ENCODE measurements at regions not wholly inside any gene's neighbourhood (a gene's known extent, or its start where the extent isn't known, plus 50 kb on each side); places are given as distances from the start of the nearest gene placed in this dataset.
A peak's percentile ranks its signal among the peaks of the same experiment; 100 is the strongest.

GRCh38 chr12:30320561-30320960 lies 375.1 kb downstream of the IPO8 start:
- POLR2A ChIA-PET (ENCODE audit: unreplicated experiment), result no interaction called here

More at GRCh38 chr12:30320561-30320960, 375.1 kb downstream of the IPO8 start:
- peaks cover 2% of the 10 kb centered on the region; the same call in 1 of the 2 replicates for H3K9me3 ChIP-seq (ENCODE audit: control insufficient read depth, insufficient read depth, low read length)
- no peak overlapping the region for H3K9ac ChIP-seq (ENCODE audit: low read depth, low read length)
- intact Hi-C loops (cut with micrococcal nuclease), result no loop called here
- ATAC-seq (ENCODE audit: low read depth) (no peak), DNase-seq (no peak)
- H3K27ac ChIP-seq (ENCODE audit: insufficient read depth, low read length), result no peak overlapping the region
- H2BK20ac ChIP-seq (ENCODE audit: low read depth, low read length), result no peak overlapping the region
- no peak overlapping the region for H4K91ac ChIP-seq (ENCODE audit: insufficient read depth, low read depth, low read length)
- 89% methylated on average over 3 of the region's 13 CpGs; no CpG with 5 or more reads in 1 of the 2 experiments for WGBS, 2 experiments (ENCODE audit: extremely low coverage in 2 of 2, insufficient read length in 1 of 2)
- H4K20me1 ChIP-seq (ENCODE audit: insufficient read depth, low read length), result no peaks in the 10 kb centered on the region
- no peak overlapping the region for H4K8ac ChIP-seq (ENCODE audit: low read depth in 2 of 2, low read length in 2 of 2)
- CTCF ChIA-PET, result no interaction called here
- TF ChIP-seq CEBPB (IDR thresholded peaks at IDR 0.05; ENCODE audit: low read depth, low read length), result no peak
- H2BK120ac ChIP-seq (ENCODE audit: low read depth, low read length), result no peak overlapping the region
- no peak overlapping the region for H3K56ac ChIP-seq (ENCODE audit: extremely low read depth, insufficient read depth, low read length)
- H3K18ac ChIP-seq (ENCODE audit: low read depth, low read length), result no peak overlapping the region
- no TSS peak for BruUV-seq (replicated peaks)
- no peak overlapping the region for H2AFZ ChIP-seq (replicated peaks; ENCODE audit: low read length, poor library complexity)
- H3K36me3 ChIP-seq (ENCODE audit: control insufficient read depth, insufficient read depth, low read length), result no peaks in the 10 kb centered on the region
- H2AK9ac ChIP-seq (replicated peaks; ENCODE audit: low read depth, low read length, poor library complexity), result peak overlapping the region; percentile 37
- no peak overlapping the region for H2AK5ac ChIP-seq (ENCODE audit: low read depth, low read length)
- H2BK15ac ChIP-seq (ENCODE audit: low read depth, low read length), result no peak overlapping the region
- no peaks in the 10 kb centered on the region for H3K9me1 ChIP-seq (ENCODE audit: insufficient read depth, low read length)
- dilution Hi-C loops (cut with HindIII; ENCODE audit: low sequenced_read_pairs, unreplicated experiment), result no loop called here
- no peak overlapping the region for H3K23ac ChIP-seq (ENCODE audit: low read depth, low read length)
- no peaks in the 10 kb centered on the region for H3K27me3 ChIP-seq (ENCODE audit: control insufficient read depth, insufficient read depth, low read length)
- no peak overlapping the region for H4K5ac ChIP-seq (ENCODE audit: low read depth, low read length)
- no peak overlapping the region for H3K4me2 ChIP-seq (ENCODE audit: low read depth, low read length)
- no peak overlapping the region for H3K4ac ChIP-seq (ENCODE audit: low read depth, low read length)
- H3K4me1 ChIP-seq (ENCODE audit: control insufficient read depth, insufficient read depth, low read length), result no peaks in the 10 kb centered on the region
- no peak overlapping the region for H3K4me3 ChIP-seq (ENCODE audit: insufficient read depth, low read depth, low read length)
- in situ Hi-C loops (cut with MboI; ENCODE audit: low sequenced_read_pairs), result loop anchor here (25.0 kb wide), 1 partner anchor 492 kb away; no protein-coding TSS in a partner anchor
- H3K79me1 ChIP-seq (ENCODE audit: low read depth in 1 of 2, low read length in 2 of 2), result no peaks in the 10 kb centered on the region
- no peak overlapping the region for H3K14ac ChIP-seq (replicated peaks; ENCODE audit: low read depth, low read length)
- no peak overlapping the region for H2BK5ac ChIP-seq (ENCODE audit: low read depth, low read length, poor library complexity, severe bottlenecking)
